Sciatic nerve (tissue), 2 donors: ENCODE measurements at regions not wholly inside any gene's neighbourhood (a gene's known extent, or its start where the extent isn't known, plus 50 kb on each side); places are given as distances from the start of the nearest gene placed in this dataset.

Experiments
- ATAC-seq: fragments of 200-7000 bp; cut with Tn5 transposase; one replicate; pipeline ENCODE4 v1.9.1; 2020; ENCODE audit warnings: mild to moderate bottlenecking, moderate library complexity
- DNase-seq: peaks from one replicate; pipeline ENCODE4 v3.0.0-alpha.2; 2020; ENCODE audit warnings: low spot score
- intact Hi-C: fragments of 100-400 bp; cut with DNase I; formaldehyde crosslinking; loops from one replicate; pipeline ENCODE4 v1.14.2; 2022
- donor health status: DM: no; HTN: no; CAD: no.
- donor health status: DM: no; HTN: no; CAD: no.

GRCh38 chr10:31754803-31755624, 173.6 kb downstream of the ARHGAP12 start:
- intact Hi-C loops: no loop called here
- ATAC-seq (no peak), DNase-seq (no peak)

- intact Hi-C loops: no loop called here
- DNase-seq (no peak), ATAC-seq (no peak)
These were observed 174.9 kb downstream of the ARHGAP12 start for GRCh38 chr10:31753681-31754080.

GRCh38 chr10:31752170-31752569, 176.5 kb downstream of the ARHGAP12 start:
- intact Hi-C loops: no loop called here
- DNase-seq (no peak), ATAC-seq (no peak)

GRCh38 chr10:31751738-31752080, 176.9 kb downstream of the ARHGAP12 start:
- intact Hi-C loops: no loop called here
- DNase-seq (no peak), ATAC-seq (no peak)

GRCh38 chr10:31751051-31751737, 177.4 kb downstream of the ARHGAP12 start:
- intact Hi-C loops: no loop called here
- ATAC-seq: peak; percentile 65
- DNase-seq: no peak

GRCh38 chr10:31749981-31750840, 178.4 kb downstream of the ARHGAP12 start:
- ATAC-seq (peak; percentile 43), DNase-seq (peak; percentile 79)
- intact Hi-C loops: no loop called here

- DNase-seq (no peak), ATAC-seq (no peak)
- intact Hi-C loops: no loop called here
These were observed 179.3 kb downstream of the ARHGAP12 start for GRCh38 chr10:31749301-31749700.

- intact Hi-C loops: no loop called here
- ATAC-seq: no peak
These were observed 182.8 kb downstream of the ARHGAP12 start for GRCh38 chr10:31745612-31746376.

GRCh38 chr10:31744025-31744424, 184.6 kb downstream of the ARHGAP12 start:
- no peak for ATAC-seq
- DNase-seq: no peak
- intact Hi-C loops: no loop called here

More at GRCh38 chr10:31745612-31746376, 182.8 kb downstream of the ARHGAP12 start:
- no peak for DNase-seq

GRCh38 chr10:31742255-31742654, 186.4 kb downstream of the ARHGAP12 start:
- ATAC-seq (no peak), DNase-seq (no peak)
- intact Hi-C loops: no loop called here

- intact Hi-C loops: no loop called here
- ATAC-seq: no peak
These were observed 187.2 kb downstream of the ARHGAP12 start for GRCh38 chr10:31741473-31741872.

GRCh38 chr10:31739711-31740110, 188.9 kb downstream of the ARHGAP12 start:
- peak; percentile 98 for ATAC-seq
- no peak for DNase-seq
- intact Hi-C loops: no loop called here

More at GRCh38 chr10:31741473-31741872, 187.2 kb downstream of the ARHGAP12 start:
- DNase-seq: no peak

- DNase-seq (no peak), ATAC-seq (peak; percentile 6)
- intact Hi-C loops: no loop called here
These were observed 189.5 kb downstream of the ARHGAP12 start for GRCh38 chr10:31739146-31739545.

- DNase-seq (no peak), ATAC-seq (no peak)
- intact Hi-C loops: no loop called here
These were observed 196.9 kb downstream of the ARHGAP12 start for GRCh38 chr10:31731711-31732110.

GRCh38 chr10:31730776-31731175, 197.9 kb downstream of the ARHGAP12 start:
- intact Hi-C loops: no loop called here
- DNase-seq (no peak), ATAC-seq (no peak)

- ATAC-seq (no peak), DNase-seq (no peak)
- intact Hi-C loops: no loop called here
These were observed 199.9 kb downstream of the ARHGAP12 start for GRCh38 chr10:31728698-31729224.

GRCh38 chr10:31725436-31725835, 203.2 kb downstream of the ARHGAP12 start:
- intact Hi-C loops: no loop called here
- DNase-seq (no peak), ATAC-seq (no peak)

GRCh38 chr10:31724296-31724695, 204.3 kb downstream of the ARHGAP12 start:
- intact Hi-C loops: no loop called here
- DNase-seq (no peak), ATAC-seq (no peak)
